ENCODE measurements at regions not wholly inside any gene's neighbourhood (a gene's known extent, or its start where the extent isn't known, plus 50 kb on each side); places are given as distances from the start of the nearest gene placed in this dataset.

GRCh38 chr3:14057701-14058100 is 67.0 kb downstream of the CHCHD4 start:
- H3K27me3 ChIP-seq: no peaks in the 10 kb centered on the region
- no peaks in the 10 kb centered on the region for H3K4me1 ChIP-seq
- no peak overlapping the region for H3K27ac ChIP-seq
- peaks cover 3 to 16% of the 10 kb centered on the region in 2 donors for H3K9me3 ChIP-seq
- H3K4me3 ChIP-seq: no peak overlapping the region
- intact Hi-C loops (cut with DNase I; ENCODE audit: low total_unique reads): no loop called here
- TF ChIP-seq POLR2A (IDR thresholded peaks at IDR 0.05): no peak
- TF ChIP-seq, protein P1, sequence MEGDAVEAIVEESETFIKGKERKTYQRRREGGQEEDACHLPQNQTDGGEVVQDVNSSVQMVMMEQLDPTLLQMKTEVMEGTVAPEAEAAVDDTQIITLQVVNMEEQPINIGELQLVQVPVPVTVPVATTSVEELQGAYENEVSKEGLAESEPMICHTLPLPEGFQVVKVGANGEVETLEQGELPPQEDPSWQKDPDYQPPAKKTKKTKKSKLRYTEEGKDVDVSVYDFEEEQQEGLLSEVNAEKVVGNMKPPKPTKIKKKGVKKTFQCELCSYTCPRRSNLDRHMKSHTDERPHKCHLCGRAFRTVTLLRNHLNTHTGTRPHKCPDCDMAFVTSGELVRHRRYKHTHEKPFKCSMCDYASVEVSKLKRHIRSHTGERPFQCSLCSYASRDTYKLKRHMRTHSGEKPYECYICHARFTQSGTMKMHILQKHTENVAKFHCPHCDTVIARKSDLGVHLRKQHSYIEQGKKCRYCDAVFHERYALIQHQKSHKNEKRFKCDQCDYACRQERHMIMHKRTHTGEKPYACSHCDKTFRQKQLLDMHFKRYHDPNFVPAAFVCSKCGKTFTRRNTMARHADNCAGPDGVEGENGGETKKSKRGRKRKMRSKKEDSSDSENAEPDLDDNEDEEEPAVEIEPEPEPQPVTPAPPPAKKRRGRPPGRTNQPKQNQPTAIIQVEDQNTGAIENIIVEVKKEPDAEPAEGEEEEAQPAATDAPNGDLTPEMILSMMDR (IDR thresholded peaks at IDR 0.05): no peak
- TF ChIP-seq POLR2AphosphoS5 (IDR thresholded peaks at IDR 0.05): no peak
- no peaks in the 10 kb centered on the region for H3K36me3 ChIP-seq
- no peak for DNase-seq (ENCODE audit: low spot score in 2 of 2)

GRCh38 chr3:14047841-14048240 is 76.8 kb downstream of the CHCHD4 start:
- no peak overlapping the region for H3K27ac ChIP-seq
- H3K4me1 ChIP-seq: no peaks in the 10 kb centered on the region
- H3K27me3 ChIP-seq: no peaks in the 10 kb centered on the region
- H3K9me3 ChIP-seq: no peaks in the 10 kb centered on the region
- intact Hi-C loops (cut with DNase I; ENCODE audit: low total_unique reads): no loop called here
- DNase-seq (ENCODE audit: low spot score in 2 of 2): no peak
- no peaks in the 10 kb centered on the region for H3K36me3 ChIP-seq
- no peak overlapping the region for H3K4me3 ChIP-seq
- TF ChIP-seq, protein P1 (IDR thresholded peaks at IDR 0.05): no peak
- TF ChIP-seq POLR2A (IDR thresholded peaks at IDR 0.05) (no peak), POLR2AphosphoS5 (IDR thresholded peaks at IDR 0.05) (no peak)

- H3K4me3 ChIP-seq: peak overlapping the region in 2 of 3 donors; percentile 19 to 24
- DNase-seq (ENCODE audit: low spot score in 2 of 2): no peak
- H3K27ac ChIP-seq: no peak overlapping the region
- intact Hi-C loops (cut with DNase I; ENCODE audit: low total_unique reads): no loop called here
- no peaks in the 10 kb centered on the region for H3K27me3 ChIP-seq
- H3K36me3 ChIP-seq: no peaks in the 10 kb centered on the region
- no peaks in the 10 kb centered on the region for H3K4me1 ChIP-seq
- no peak for TF ChIP-seq POLR2A (IDR thresholded peaks at IDR 0.05)
- TF ChIP-seq, protein P1 (IDR thresholded peaks at IDR 0.05): no peak
- TF ChIP-seq POLR2AphosphoS5 (IDR thresholded peaks at IDR 0.05): no peak
- H3K9me3 ChIP-seq: no peaks in the 10 kb centered on the region
Observed at GRCh38 chr3:14047027-14047426, 77.6 kb downstream of the CHCHD4 start.

DNA sequence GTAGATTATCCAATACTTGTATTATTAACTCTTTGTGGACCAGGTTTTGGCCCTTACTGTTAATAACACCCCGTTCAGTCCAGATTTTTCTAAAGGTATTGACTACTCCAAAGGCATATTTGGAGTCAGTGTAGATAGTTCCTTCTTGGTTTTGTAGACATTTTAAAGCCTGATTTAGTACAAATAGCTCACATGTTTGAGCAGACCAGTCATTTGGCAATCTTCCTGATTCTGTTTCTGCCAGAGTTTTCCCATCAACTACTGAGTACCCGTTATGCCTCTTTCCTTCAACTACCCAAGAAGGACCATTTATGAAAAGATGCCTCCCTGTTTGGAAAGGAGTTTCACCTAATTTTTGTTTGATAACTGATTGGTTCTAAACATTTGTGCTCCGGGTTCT is 82.0 kb downstream of the CHCHD4 start:
- H3K4me3 ChIP-seq: no peak overlapping the region
- H3K4me1 ChIP-seq: no peaks in the 10 kb centered on the region
- H3K36me3 ChIP-seq: no peaks in the 10 kb centered on the region
- no peak for DNase-seq (ENCODE audit: low spot score in 2 of 2)
- no peaks in the 10 kb centered on the region for H3K9me3 ChIP-seq
- TF ChIP-seq, protein P1 (IDR thresholded peaks at IDR 0.05): no peak
- TF ChIP-seq POLR2AphosphoS5 (IDR thresholded peaks at IDR 0.05): no peak
- no peak for TF ChIP-seq POLR2A (IDR thresholded peaks at IDR 0.05)
- no peaks in the 10 kb centered on the region for H3K27me3 ChIP-seq
- no peak overlapping the region for H3K27ac ChIP-seq
- intact Hi-C loops (cut with DNase I; ENCODE audit: low total_unique reads): no loop called here

GRCh38 chr3:14039149-14039548 is 85.5 kb downstream of the CHCHD4 start:
- Histone ChIP-seq H3K9me3 (peaks cover 22 to 24% of the 10 kb centered on the region in 2 donors), H3K27ac (no peak overlapping the region), H3K36me3 (no peaks in the 10 kb centered on the region), H3K4me3 (no peak overlapping the region), H3K4me1 (no peaks in the 10 kb centered on the region), H3K27me3 (no peaks in the 10 kb centered on the region)
- TF ChIP-seq POLR2AphosphoS5 (IDR thresholded peaks at IDR 0.05) (no peak), POLR2A (IDR thresholded peaks at IDR 0.05) (no peak)
- TF ChIP-seq, protein P1 (IDR thresholded peaks at IDR 0.05): no peak
- DNase-seq (ENCODE audit: low spot score in 2 of 2): no peak
- intact Hi-C loops (cut with DNase I; ENCODE audit: low total_unique reads): no loop called here

Data from breast epithelium (tissue), 4 donors.